ENCODE measurements at regions not wholly inside any gene's neighbourhood (a gene's known extent, or its start where the extent isn't known, plus 50 kb on each side); places are given as distances from the start of the nearest gene placed in this dataset.

GRCh38 chr16:65751622-65752521 lies 614.6 kb upstream of the CDH5 start:
- TF ChIP-seq, protein P1, sequence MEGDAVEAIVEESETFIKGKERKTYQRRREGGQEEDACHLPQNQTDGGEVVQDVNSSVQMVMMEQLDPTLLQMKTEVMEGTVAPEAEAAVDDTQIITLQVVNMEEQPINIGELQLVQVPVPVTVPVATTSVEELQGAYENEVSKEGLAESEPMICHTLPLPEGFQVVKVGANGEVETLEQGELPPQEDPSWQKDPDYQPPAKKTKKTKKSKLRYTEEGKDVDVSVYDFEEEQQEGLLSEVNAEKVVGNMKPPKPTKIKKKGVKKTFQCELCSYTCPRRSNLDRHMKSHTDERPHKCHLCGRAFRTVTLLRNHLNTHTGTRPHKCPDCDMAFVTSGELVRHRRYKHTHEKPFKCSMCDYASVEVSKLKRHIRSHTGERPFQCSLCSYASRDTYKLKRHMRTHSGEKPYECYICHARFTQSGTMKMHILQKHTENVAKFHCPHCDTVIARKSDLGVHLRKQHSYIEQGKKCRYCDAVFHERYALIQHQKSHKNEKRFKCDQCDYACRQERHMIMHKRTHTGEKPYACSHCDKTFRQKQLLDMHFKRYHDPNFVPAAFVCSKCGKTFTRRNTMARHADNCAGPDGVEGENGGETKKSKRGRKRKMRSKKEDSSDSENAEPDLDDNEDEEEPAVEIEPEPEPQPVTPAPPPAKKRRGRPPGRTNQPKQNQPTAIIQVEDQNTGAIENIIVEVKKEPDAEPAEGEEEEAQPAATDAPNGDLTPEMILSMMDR (IDR thresholded peaks at IDR 0.05; ENCODE audit: insufficient read depth, low read length), result no peak

DNA sequence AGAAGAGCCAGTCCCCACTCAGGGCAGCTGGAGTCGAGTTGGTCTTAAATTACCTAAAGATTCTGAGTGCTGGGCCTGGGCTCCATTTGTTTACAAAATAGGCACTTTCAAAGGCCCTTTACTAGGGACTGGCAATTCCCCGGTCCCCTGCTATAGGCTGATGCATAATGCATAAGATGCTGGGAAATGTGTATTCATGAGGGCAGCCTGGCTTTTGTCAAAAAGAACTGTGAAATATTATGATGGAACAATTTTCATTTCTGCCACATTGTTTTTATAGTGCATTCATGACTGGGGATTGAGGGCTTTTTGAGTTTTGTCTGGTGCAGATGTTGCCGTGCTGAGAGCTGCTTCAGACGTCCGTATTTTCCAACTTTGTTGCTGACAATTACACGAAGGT lies 617.0 kb upstream of the CDH5 start:
- DNase-seq (ENCODE audit: low read depth), result no peak
- TF ChIP-seq, protein P1 (IDR thresholded peaks at IDR 0.05; ENCODE audit: insufficient read depth, low read length), result no peak
- no peak overlapping the region for H3K4me3 ChIP-seq (ENCODE audit: low read depth, low read length)

More at GRCh38 chr16:65751622-65752521, 614.6 kb upstream of the CDH5 start:
- no peak overlapping the region for H3K4me3 ChIP-seq (ENCODE audit: low read depth, low read length)
- no peak for DNase-seq (ENCODE audit: low read depth)

DNA sequence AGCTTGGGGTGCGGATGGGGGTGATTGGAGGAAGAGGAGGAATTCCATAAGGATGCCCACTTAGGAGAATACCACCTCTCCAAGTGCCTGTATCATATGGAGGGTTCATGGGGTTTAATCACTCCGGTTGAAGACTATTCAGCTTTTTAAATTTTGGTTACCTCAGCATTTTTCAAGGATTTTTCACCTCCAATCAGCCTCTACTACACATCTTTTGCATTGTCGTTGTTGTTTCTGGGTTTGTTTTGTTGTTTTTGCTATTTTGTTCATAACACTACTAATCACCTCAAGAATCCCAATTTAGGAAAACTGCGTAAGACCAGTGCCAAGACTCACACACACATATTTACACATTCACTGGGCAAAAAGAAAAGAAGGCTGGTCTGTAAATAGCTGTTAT lies 619.5 kb upstream of the CDH5 start:
- no peak overlapping the region for H3K4me3 ChIP-seq (ENCODE audit: low read depth, low read length)
- DNase-seq (ENCODE audit: low read depth), result no peak
- TF ChIP-seq, protein P1 (IDR thresholded peaks at IDR 0.05; ENCODE audit: insufficient read depth, low read length), result no peak

GRCh38 chr16:65745201-65745708 lies 621.2 kb upstream of the CDH5 start:
- DNase-seq (ENCODE audit: low read depth), result no peak
- TF ChIP-seq, protein P1 (IDR thresholded peaks at IDR 0.05; ENCODE audit: insufficient read depth, low read length), result no peak
- no peak overlapping the region for H3K4me3 ChIP-seq (ENCODE audit: low read depth, low read length)

- H3K4me3 ChIP-seq (ENCODE audit: low read depth, low read length), result no peak overlapping the region
- TF ChIP-seq, protein P1 (IDR thresholded peaks at IDR 0.05; ENCODE audit: insufficient read depth, low read length), result no peak
- no peak for DNase-seq (ENCODE audit: low read depth)
Measured at GRCh38 chr16:65744401-65744800, 622.1 kb upstream of the CDH5 start.

DNA sequence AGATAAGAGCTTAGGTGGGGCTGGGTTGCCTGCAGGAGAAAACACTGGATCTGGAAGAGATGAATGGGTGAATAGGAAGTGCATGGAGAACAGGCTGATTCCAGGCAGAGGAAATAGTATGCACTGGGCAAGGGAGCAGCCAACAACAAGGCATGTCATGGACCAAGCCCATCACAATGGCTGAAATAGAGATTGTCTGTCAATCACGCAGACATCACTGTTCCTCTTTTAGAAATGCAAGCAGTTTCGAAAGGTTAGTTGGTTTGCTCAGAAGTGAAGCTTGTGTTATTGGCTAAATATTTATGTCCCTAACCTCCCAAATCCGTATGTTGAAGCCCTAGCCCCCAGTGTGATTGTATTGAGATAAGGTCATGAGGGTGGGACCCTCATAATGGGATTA lies 621.7 kb upstream of the CDH11 start:
- TF ChIP-seq, protein P1 (IDR thresholded peaks at IDR 0.05; ENCODE audit: insufficient read depth, low read length), result no peak
- H3K4me3 ChIP-seq (ENCODE audit: low read depth, low read length), result no peak overlapping the region
- DNase-seq (ENCODE audit: low read depth), result no peak

Measured in fibroblast of the aortic adventitia (primary cell).